Neuronal stem cell (in vitro differentiated cells): ENCODE measurements at regions not wholly inside any gene's neighbourhood (a gene's known extent, or its start where the extent isn't known, plus 50 kb on each side); places are given as distances from the start of the nearest gene placed in this dataset.

ENCODE experiments used
- DNase-seq: peaks from one replicate; pipeline ENCODE4 v3.0.0-alpha.2; 2013; ENCODE audit warnings: low spot score
- H2AFZ ChIP-seq: one replicate; pipeline ENCODE4 v1.6.1; 2013; ENCODE audit warnings: mild to moderate bottlenecking, low read length, inconsistent platforms
- H2AK5ac ChIP-seq: 2 replicates; pipeline ENCODE4 v1.6.1; 2013; ENCODE audit warnings: low read depth, mild to moderate bottlenecking, inconsistent platforms, low read length, moderate library complexity, mixed read lengths
- H2BK120ac ChIP-seq: 2 replicates; pipeline ENCODE4 v1.6.1; 2013; ENCODE audit warnings: low read depth, mild to moderate bottlenecking, inconsistent platforms, low read length, moderate library complexity, mixed read lengths
- H2BK12ac ChIP-seq: one replicate; pipeline ENCODE4 v1.6.1; 2013; ENCODE audit warnings: low read length, inconsistent platforms
- H2BK15ac ChIP-seq: 2 replicates; pipeline ENCODE4 v1.6.1; 2013; ENCODE audit warnings: mild to moderate bottlenecking, low read length, inconsistent platforms, mixed read lengths
- H2BK5ac ChIP-seq: one replicate; pipeline ENCODE4 v1.6.1; 2013; ENCODE audit warnings: inconsistent platforms, mild to moderate bottlenecking, low read length, moderate library complexity
- H3K14ac ChIP-seq: one replicate; pipeline ENCODE4 v1.6.1; 2013; ENCODE audit warnings: low read length, inconsistent platforms
- H3K18ac ChIP-seq: 2 replicates; pipeline ENCODE4 v1.6.1; 2013; ENCODE audit warnings: low read length, inconsistent platforms
- H3K23ac ChIP-seq: 2 replicates; pipeline ENCODE4 v1.6.1; 2013; ENCODE audit warnings: low read depth, mild to moderate bottlenecking, mixed read lengths, low read length, inconsistent platforms; ENCODE audit not compliant: poor library complexity
- H3K27ac ChIP-seq: replicated peaks from 3 replicates; pipeline ENCODE4 v1.5.1; 2013; ENCODE audit warnings: low read length, inconsistent platforms
- H3K27me3 ChIP-seq, 3 experiments: 2 replicates each; pipeline ENCODE4 v1.6.1; 2013; ENCODE audit warnings: low read length in 3 of 3, mild to moderate bottlenecking in 2 of 3, inconsistent platforms in 1 of 3, low read depth in 1 of 3, mixed read lengths in 1 of 3, moderate library complexity in 1 of 3; ENCODE audit not compliant: control insufficient read depth in 3 of 3, insufficient read depth in 3 of 3
- H3K36me3 ChIP-seq, 2 donors: replicated peaks in 1 of 2; 2 replicates each; pipeline ENCODE4 v1.6.1; 2013; ENCODE audit warnings: low read length in 2 of 2; ENCODE audit not compliant: control insufficient read depth in 2 of 2, insufficient read depth in 2 of 2
- H3K4ac ChIP-seq: 2 replicates; pipeline ENCODE4 v1.6.1; 2013; ENCODE audit warnings: inconsistent platforms, mild to moderate bottlenecking, low read length, moderate library complexity
- H3K4me1 ChIP-seq, 2 donors: 1 replicate in 1 of 2; 2 replicates in 1 of 2; pipeline ENCODE4 v1.6.1; 2013; ENCODE audit warnings: low read length in 2 of 2, low read depth in 1 of 2; ENCODE audit not compliant: control insufficient read depth in 2 of 2, insufficient read depth in 1 of 2
- H3K4me2 ChIP-seq: one replicate; pipeline ENCODE4 v1.6.1; 2013; ENCODE audit warnings: mild to moderate bottlenecking, low read length, inconsistent platforms; ENCODE audit not compliant: insufficient read depth, poor library complexity, severe bottlenecking
- H3K4me3 ChIP-seq, 2 donors: 2 replicates each; pipeline ENCODE4 v1.5.1; 2013; ENCODE audit warnings: low read length in 2 of 2, mild to moderate bottlenecking in 2 of 2, inconsistent platforms in 1 of 2, moderate library complexity in 1 of 2
- H3K79me1 ChIP-seq: one replicate; pipeline ENCODE4 v1.6.1; 2013; ENCODE audit warnings: low read depth, mild to moderate bottlenecking, inconsistent platforms, low read length, moderate library complexity
- H3K9ac ChIP-seq: one replicate; pipeline ENCODE4 v1.6.1; 2013; ENCODE audit warnings: mild to moderate bottlenecking, low read depth, low read length, inconsistent platforms; ENCODE audit not compliant: poor library complexity
- H3K9me3 ChIP-seq, 2 donors: replicated peaks in 1 of 2; 2 replicates each; pipeline versions ENCODE3 to v1.6.1; 2013; ENCODE audit warnings: low read length in 2 of 2, mild to moderate bottlenecking in 2 of 2, inconsistent platforms in 1 of 2, low read depth in 1 of 2, mixed read lengths in 1 of 2, moderate library complexity in 1 of 2; ENCODE audit not compliant: control insufficient read depth in 2 of 2, insufficient read depth in 1 of 2
- H4K8ac ChIP-seq: one replicate; pipeline ENCODE4 v1.6.1; 2013; ENCODE audit warnings: low read depth, mild to moderate bottlenecking, inconsistent platforms, low read length, moderate library complexity
- H4K91ac ChIP-seq: one replicate; pipeline ENCODE4 v1.6.1; 2013; ENCODE audit warnings: low read length, low read depth, mild to moderate bottlenecking, inconsistent platforms; ENCODE audit not compliant: poor library complexity
- WGBS, 2 donors: extraction: QIAGEN DNeasy Blood & Tissue Kit; methylation state at CpG; one replicate each; pipeline ENCODE4 v1.1.7; 2013; ENCODE audit warnings: missing lambda C conversion rate in 2 of 2, mixed read lengths in 1 of 2; ENCODE audit not compliant: insufficient read length in 2 of 2, insufficient replicate concordance in 1 of 2; ENCODE audit errors: extremely low coverage in 2 of 2; 5-methylcytosine and 5-hydroxymethylcytosine counted together

DNA sequence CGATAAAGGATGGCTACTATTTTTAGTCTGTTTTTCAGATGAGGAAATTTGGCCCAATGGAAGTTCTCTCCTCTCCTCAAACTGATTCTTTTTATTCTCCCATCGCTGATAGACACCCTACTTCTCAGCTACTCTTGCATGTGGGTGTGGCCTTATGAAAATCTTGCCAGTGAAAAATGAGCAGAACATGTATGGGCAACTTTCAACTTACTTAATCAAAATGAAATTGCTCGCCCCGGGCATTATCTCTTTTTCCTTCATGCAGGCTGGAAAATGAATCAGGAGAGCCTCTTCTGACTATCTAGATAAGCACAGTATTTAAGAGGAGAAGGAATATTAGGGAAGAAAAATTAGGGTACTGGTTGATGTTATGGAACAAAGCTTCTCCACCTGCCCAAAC lies 2354.7 kb upstream of the RAG2 start:
- Histone ChIP-seq H3K4me3 (no peak overlapping the region), H3K18ac (no peak overlapping the region), H4K91ac (no peak overlapping the region), H3K4ac (no peak overlapping the region), H3K36me3 (no peaks in the 10 kb centered on the region), H3K14ac (no peak overlapping the region), H3K79me1 (no peaks in the 10 kb centered on the region), H3K23ac (no peak overlapping the region), H3K9ac (no peak overlapping the region), H4K8ac (no peak overlapping the region), H2BK12ac (no peak overlapping the region), H2AFZ (no peak overlapping the region), H2AK5ac (no peak overlapping the region), H3K4me2 (no peak overlapping the region), H3K27me3 (no peaks in the 10 kb centered on the region), H2BK15ac (no peak overlapping the region), H3K9me3 (no peaks in the 10 kb centered on the region), H3K27ac (no peak overlapping the region), H3K4me1 (no peaks in the 10 kb centered on the region), H2BK120ac (no peak overlapping the region), H2BK5ac (no peak overlapping the region)
- WGBS, 2 donors = no CpG with 5 or more reads among the region's 4 CpGs
- DNase-seq = no peak

GRCh38 chr11:38950867-38951266 lies 2352.8 kb upstream of the RAG2 start:
- Histone ChIP-seq H2BK12ac (no peak overlapping the region), H4K91ac (no peak overlapping the region), H3K4me2 (no peak overlapping the region), H2BK15ac (no peak overlapping the region), H3K79me1 (no peaks in the 10 kb centered on the region), H2BK5ac (no peak overlapping the region), H2AFZ (no peak overlapping the region), H3K23ac (no peak overlapping the region), H3K27me3 (no peaks in the 10 kb centered on the region), H2AK5ac (no peak overlapping the region), H3K27ac (no peak overlapping the region), H3K14ac (no peak overlapping the region), H3K4me1 (no peaks in the 10 kb centered on the region), H2BK120ac (no peak overlapping the region), H3K18ac (no peak overlapping the region), H4K8ac (no peak overlapping the region), H3K4me3 (no peak overlapping the region), H3K9ac (no peak overlapping the region), H3K9me3 (no peaks in the 10 kb centered on the region), H3K36me3 (no peaks in the 10 kb centered on the region), H3K4ac (no peak overlapping the region)
- no peak for DNase-seq
- no CpG with 5 or more reads among the region's 1 CpG for WGBS, 2 donors

- no peak overlapping the region for H2AFZ ChIP-seq
- no peak overlapping the region for H3K4me3 ChIP-seq
- no peak overlapping the region for H3K18ac ChIP-seq
- no peak overlapping the region for H2AK5ac ChIP-seq
- no peaks in the 10 kb centered on the region for H3K4me1 ChIP-seq
- H3K27ac ChIP-seq = no peak overlapping the region
- no CpG with 5 or more reads among the region's 1 CpG for WGBS, 2 donors
- no peak overlapping the region for H2BK12ac ChIP-seq
- H3K79me1 ChIP-seq = no peaks in the 10 kb centered on the region
- H3K27me3 ChIP-seq = no peaks in the 10 kb centered on the region
- H3K36me3 ChIP-seq = no peaks in the 10 kb centered on the region
- no peak overlapping the region for H3K14ac ChIP-seq
- H2BK15ac ChIP-seq = no peak overlapping the region
- H3K9me3 ChIP-seq = no peaks in the 10 kb centered on the region
- no peak overlapping the region for H4K91ac ChIP-seq
- no peak overlapping the region for H3K23ac ChIP-seq
- no peak overlapping the region for H4K8ac ChIP-seq
- no peak for DNase-seq
- no peak overlapping the region for H3K9ac ChIP-seq
- H2BK120ac ChIP-seq = no peak overlapping the region
- H2BK5ac ChIP-seq = no peak overlapping the region
- no peak overlapping the region for H3K4me2 ChIP-seq
- no peak overlapping the region for H3K4ac ChIP-seq
These were observed 2350.4 kb upstream of the RAG2 start for GRCh38 chr11:38948392-38948791.

- Histone ChIP-seq H4K8ac (no peak overlapping the region), H4K91ac (no peak overlapping the region), H3K4me3 (no peak overlapping the region), H2BK15ac (no peak overlapping the region), H3K18ac (no peak overlapping the region), H2AK5ac (no peak overlapping the region), H3K27ac (no peak overlapping the region), H3K4me1 (no peaks in the 10 kb centered on the region), H2BK12ac (no peak overlapping the region), H2BK5ac (no peak overlapping the region), H2AFZ (no peak overlapping the region), H3K27me3 (no peaks in the 10 kb centered on the region), H3K14ac (no peak overlapping the region), H3K36me3 (no peaks in the 10 kb centered on the region), H3K4ac (no peak overlapping the region), H2BK120ac (no peak overlapping the region), H3K9me3 (no peaks in the 10 kb centered on the region), H3K79me1 (no peaks in the 10 kb centered on the region), H3K4me2 (no peak overlapping the region), H3K23ac (no peak overlapping the region), H3K9ac (no peak overlapping the region)
- WGBS, 2 donors = no CpG with 5 or more reads among the region's 2 CpGs
- no peak for DNase-seq
These were observed 2339.7 kb upstream of the RAG2 start for GRCh38 chr11:38937709-38938108.
